HG02798 (cell line): ENCODE measurements at regions not wholly inside any gene's neighbourhood (a gene's known extent, or its start where the extent isn't known, plus 50 kb on each side); places are given as distances from the start of the nearest gene placed in this dataset.
"Not testable (repeated sequence)": the region's sequence is repeated elsewhere in the genome, so short reads cannot be mapped to it uniquely, and the experiment has no call there.

ENCODE experiments used
- ATAC-seq: cut with Tn5 transposase; IDR thresholded peaks from one replicate; pipeline ENCODE4 v1.9.1; 2021; ENCODE audit warnings: mild to moderate bottlenecking; ENCODE audit not compliant: unreplicated experiment, poor library complexity

- no peak for ATAC-seq
Measured at GRCh38 chr14:82725213-82725612, 1191.6 kb upstream of the SEL1L start.

- no peak for ATAC-seq
Measured at GRCh38 chr14:82731526-82731925, 1197.9 kb upstream of the SEL1L start.

- no peak for ATAC-seq
Measured at GRCh38 chr14:82740547-82740946, 1206.9 kb upstream of the SEL1L start.

GRCh38 chr14:82755476-82755875 is 1221.8 kb upstream of the SEL1L start:
- no peak for ATAC-seq

- ATAC-seq = no peak
Measured at GRCh38 chr14:82755923-82756322, 1222.3 kb upstream of the SEL1L start.

- ATAC-seq = no peak
Measured at GRCh38 chr14:82757776-82758175, 1224.1 kb upstream of the SEL1L start.

GRCh38 chr14:82759656-82760055 is 1226.0 kb upstream of the SEL1L start:
- ATAC-seq = no peak

GRCh38 chr14:82766123-82766522 is 1232.5 kb upstream of the SEL1L start:
- ATAC-seq = no peak

- no peak for ATAC-seq
Measured at GRCh38 chr14:82766996-82767395, 1233.3 kb upstream of the SEL1L start.

- ATAC-seq = no peak
Measured at GRCh38 chr14:82776958-82777357, 1243.3 kb upstream of the SEL1L start.

- ATAC-seq = no peak
Measured at GRCh38 chr14:82778008-82778590, 1244.4 kb upstream of the SEL1L start.

GRCh38 chr14:82778601-82779000 is 1244.9 kb upstream of the SEL1L start:
- no peak for ATAC-seq

GRCh38 chr14:82779301-82779700 is 1245.6 kb upstream of the SEL1L start:
- no peak for ATAC-seq

- ATAC-seq = no peak
Measured at GRCh38 chr14:82785756-82786482, 1252.3 kb upstream of the SEL1L start.

GRCh38 chr14:82786483-82786880 is 1252.8 kb upstream of the SEL1L start:
- no peak for ATAC-seq

- ATAC-seq = no peak
Measured at GRCh38 chr14:82796086-82796485, 1262.4 kb upstream of the SEL1L start.

GRCh38 chr14:82798276-82798675 is 1264.6 kb upstream of the SEL1L start:
- no peak for ATAC-seq

- ATAC-seq = no peak
Measured at GRCh38 chr14:82805892-82806825, 1272.5 kb upstream of the SEL1L start.

- ATAC-seq = no peak
Measured at GRCh38 chr14:82811246-82811645, 1277.6 kb upstream of the SEL1L start.

GRCh38 chr14:82814339-82814738 is 1280.7 kb upstream of the SEL1L start:
- ATAC-seq = not testable (repeated sequence)

GRCh38 chr14:82830596-82830995 is 1296.9 kb upstream of the SEL1L start:
- ATAC-seq = no peak
